HepG2 (cell line): ENCODE measurements at regions not wholly inside any gene's neighbourhood (a gene's known extent, or its start where the extent isn't known, plus 50 kb on each side); places are given as distances from the start of the nearest gene placed in this dataset.

Source experiments
- ATAC-seq: fragments of 200-7000 bp; cut with Tn5 transposase; 3 replicates; pipeline ENCODE4 v1.9.1; 2020; ENCODE audit warnings: mild to moderate bottlenecking, moderate library complexity
- BruUV-seq: library from RNA; stranded (reverse); fragments of 400-500 nt; replicated peaks from 2 replicates; lab custom pipeline; 2021; lab: Mats Ljungman, UMichigan
- CTCF ChIA-PET: fragments of 300-600 bp; formaldehyde crosslinking; extraction: SDS; loops from one replicate; lab custom pipeline; 2021; ENCODE audit warnings: low total read pairs, inconsistent platforms, low intra/inter-chr PET ratio; lab: Yijun Ruan, JAX
- POLR2A ChIA-PET: fragments of 350-600 bp; sonication (Branson Sonifier 250); formaldehyde crosslinking; loops from one replicate; lab custom pipeline; 2020; ENCODE audit warnings: antibody characterized with exemption, inconsistent platforms; lab: Yijun Ruan, JAX
- DNase-seq: peaks from one replicate; pipeline ENCODE4 v3.0.0-alpha.2; 2015; ENCODE audit warnings: low spot score
- FAIRE-seq: peaks from 3 replicates; lab custom pipeline; 2011; peaks lifted over from hg19 to GRCh38; lab: Jason Lieb, UNC
- H2AFZ ChIP-seq: one replicate; pipeline ENCODE4 v1.6.1; 2011; ENCODE audit warnings: low read length, inconsistent platforms
- H3K27ac ChIP-seq: fragments of 300-600 bp; 3 replicates; pipeline ENCODE4 v1.8.0; 2011; ENCODE audit warnings: mixed run types, mild to moderate bottlenecking, mixed read lengths, low read length, inconsistent platforms; ENCODE audit not compliant: insufficient read depth; ENCODE audit errors: extremely low read length
- H3K27me3 ChIP-seq, 2 experiments: fragments of 200-600 bp in 1 of 2; 2 replicates in 1 of 2; 3 replicates in 1 of 2; pipeline versions ENCODE4 v1.6.0 to v1.8.0; 2011; ENCODE audit warnings: low read length in 2 of 2, mild to moderate bottlenecking in 2 of 2, moderate library complexity in 2 of 2, inconsistent platforms in 1 of 2; ENCODE audit not compliant: insufficient read depth in 2 of 2, control insufficient read depth in 1 of 2
- H3K36me3 ChIP-seq, 2 experiments: fragments of 200-600 bp in 1 of 2; replicated peaks in 1 of 2; 2 replicates in 1 of 2; 3 replicates in 1 of 2; pipeline versions ENCODE4 v1.5.1 to v1.8.0; 2011; ENCODE audit warnings: low read length in 2 of 2, inconsistent platforms in 1 of 2; ENCODE audit not compliant: insufficient read depth in 2 of 2, control insufficient read depth in 1 of 2
- H3K4me1 ChIP-seq: 2 replicates; pipeline ENCODE4 v1.5.1; 2012; ENCODE audit warnings: low read length, inconsistent platforms; ENCODE audit not compliant: insufficient read depth
- H3K4me2 ChIP-seq: 2 replicates; pipeline ENCODE4 v1.6.0; 2011; ENCODE audit warnings: low read depth, low read length, inconsistent platforms
- H3K4me3 ChIP-seq, 3 experiments: fragments of 200-600 bp in 1 of 3; sonication (generic), shearing (Covaris generic) in 1 of 3; replicated peaks in 1 of 3; 2 replicates each; pipeline ENCODE4 v1.5.1; 2011 to 2016; ENCODE audit warnings: low read length in 3 of 3, inconsistent platforms in 2 of 3, low read depth in 2 of 3, mild to moderate bottlenecking in 2 of 3, control low read depth in 1 of 3, mixed read lengths in 1 of 3; ENCODE audit not compliant: insufficient read depth in 1 of 3
- H3K79me2 ChIP-seq: one replicate; pipeline ENCODE4 v1.6.1; 2011; ENCODE audit warnings: low read length, inconsistent platforms; ENCODE audit not compliant: insufficient read depth
- H3K9ac ChIP-seq: 2 replicates; pipeline ENCODE4 v1.6.0; 2011; ENCODE audit warnings: mild to moderate bottlenecking, low read depth, low read length, inconsistent platforms; ENCODE audit not compliant: insufficient read depth
- H3K9me3 ChIP-seq: 2 replicates; pipeline ENCODE4 v1.5.1; 2012; ENCODE audit warnings: mild to moderate bottlenecking, low read length
- H4K20me1 ChIP-seq: 2 replicates; pipeline ENCODE4 v1.6.0; 2011; ENCODE audit warnings: inconsistent platforms, mild to moderate bottlenecking, low read length, moderate library complexity; ENCODE audit not compliant: insufficient read depth
- ATF7-NPFF ChIP-seq: sonication (generic); formaldehyde crosslinking; IDR thresholded peaks from 2 replicates; pipeline ENCODE4 v1.8.1; 2023; ENCODE audit warnings: mild to moderate bottlenecking, low read depth, missing genetic modification reagents, moderate library complexity
- FLYWCH1 ChIP-seq: sonication (generic); formaldehyde crosslinking; IDR thresholded peaks from 2 replicates; pipeline ENCODE4 v1.8.1; 2023; ENCODE audit warnings: mild to moderate bottlenecking, missing genetic modification reagents
- ZNF7 ChIP-seq: IDR thresholded peaks from 2 replicates; pipeline ENCODE4 v1.6.1; 2016; ENCODE audit warnings: missing biosample characterization, missing genetic modification reagents
- WGBS: methylation state at CpG from one replicate; pipeline ENCODE4 v1.1.6; 2017; ENCODE audit warnings: low lambda C conversion rate; 5-methylcytosine and 5-hydroxymethylcytosine counted together
- in situ Hi-C: cut with HindIII; loops from 2 replicates; pipeline ENCODE4 v1.10.0; 2017; ENCODE audit warnings: low pct_unique_long_range_greater_than_20kb; ENCODE audit not compliant: extremely low pct_ligation_motif_present
- intact Hi-C: fragments of 100-400 bp; cut with micrococcal nuclease; formaldehyde crosslinking; loops from one replicate; pipeline ENCODE4 v1.10.0; 2022; ENCODE audit not compliant: unreplicated experiment

DNA sequence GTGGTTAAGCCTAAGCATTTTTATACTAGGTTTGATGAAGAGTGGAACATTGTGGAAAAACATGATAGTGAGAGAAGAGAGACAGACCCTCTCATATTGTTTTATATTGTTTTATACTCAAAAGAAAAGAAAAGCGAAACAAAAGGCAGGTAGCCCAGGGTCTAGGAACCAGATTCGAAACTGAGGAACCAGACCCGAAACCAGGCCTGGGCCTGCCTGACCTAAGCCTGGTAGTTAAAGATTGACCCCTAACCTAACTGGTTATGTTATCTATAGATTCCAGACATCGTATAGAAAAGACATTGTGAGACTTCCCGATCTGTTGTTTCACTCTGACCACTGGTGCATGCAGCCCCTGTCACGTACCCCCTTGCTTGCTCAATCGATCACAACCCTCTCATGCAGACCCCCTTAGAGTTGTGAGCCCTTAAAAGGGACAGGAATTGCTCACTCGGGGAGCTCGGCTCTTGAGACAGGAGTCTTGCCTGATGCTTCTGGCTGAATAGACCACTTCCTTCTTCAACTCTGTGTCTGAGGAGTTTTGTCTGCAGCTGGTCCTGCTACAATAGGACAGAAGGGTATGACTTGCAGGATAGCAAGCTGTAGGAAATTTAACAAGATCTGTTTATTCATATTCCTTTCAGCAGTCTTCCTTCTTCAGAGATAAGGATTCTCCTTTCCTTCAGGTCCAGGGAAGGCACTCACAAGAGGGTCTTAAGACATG is 147.1 kb upstream of the PLEKHA5 start:
- TF ChIP-seq ATF7-NPFF (CRISPR knock-in tag) = no peak
- in situ Hi-C loops = no loop called here

DNA sequence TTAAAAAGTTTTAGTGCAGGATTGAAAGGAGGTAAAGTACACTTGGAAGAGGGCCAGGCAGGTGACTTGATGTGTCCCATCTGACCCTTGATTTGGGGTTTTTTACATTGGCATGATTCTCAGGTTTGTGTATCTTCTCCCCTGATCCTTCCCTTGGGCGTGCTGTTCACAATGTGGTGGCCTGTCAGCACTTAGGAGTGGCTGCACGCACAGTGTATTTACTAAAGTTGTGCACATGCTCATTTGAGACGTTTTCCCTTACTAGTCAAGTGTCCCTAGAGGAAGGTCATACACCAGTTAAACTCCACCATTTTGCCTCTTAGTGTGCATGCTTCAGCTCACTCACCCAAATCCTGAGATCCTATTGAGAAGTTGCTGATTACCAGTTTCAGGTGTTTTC is 145.7 kb upstream of the PLEKHA5 start:
- intact Hi-C loops = no loop called here
- TF ChIP-seq FLYWCH1 (CRISPR knock-in tag) (no peak), ZNF7 (peak; percentile 91)
- TF ChIP-seq, all 625 proteins: peak for 1
- in situ Hi-C loops = no loop called here

More for the DNA sequence above, 147.1 kb upstream of the PLEKHA5 start:
- FAIRE-seq (no peak), ATAC-seq (no peak), DNase-seq (no peak)
- Histone ChIP-seq H3K27me3 (no peaks in the 10 kb centered on the region), H3K79me2 (no peaks in the 10 kb centered on the region), H3K4me3 (no peak overlapping the region), H3K9ac (no peak overlapping the region), H4K20me1 (no peaks in the 10 kb centered on the region), H2AFZ (no peak overlapping the region), H3K36me3 (no peaks in the 10 kb centered on the region), H3K27ac (no peak overlapping the region), H3K4me1 (no peaks in the 10 kb centered on the region), H3K4me2 (no peak overlapping the region), H3K9me3 (no peaks in the 10 kb centered on the region)
- ChIA-PET CTCF (no interaction called here), POLR2A (no interaction called here)
- intact Hi-C loops = no loop called here
- no TSS peak for BruUV-seq
- WGBS = 32% methylated on average over 9 of the region's 9 CpGs

More for the DNA sequence above, 145.7 kb upstream of the PLEKHA5 start:
- no peaks in the 10 kb centered on the region for H3K36me3 ChIP-seq
- H3K9me3 ChIP-seq = no peaks in the 10 kb centered on the region
- H3K27ac ChIP-seq = no peak overlapping the region
- no peaks in the 10 kb centered on the region for H3K27me3 ChIP-seq
- H4K20me1 ChIP-seq = no peaks in the 10 kb centered on the region
- no peak overlapping the region for H3K4me3 ChIP-seq
- H3K4me2 ChIP-seq = no peak overlapping the region
- CTCF ChIA-PET = no interaction called here
- H3K9ac ChIP-seq = no peak overlapping the region
- BruUV-seq = no TSS peak
- POLR2A ChIA-PET = no interaction called here
- no peaks in the 10 kb centered on the region for H3K4me1 ChIP-seq
- FAIRE-seq (no peak), DNase-seq (no peak), ATAC-seq (no peak)
- 38% methylated on average over 3 of the region's 3 CpGs for WGBS
- no peak overlapping the region for H2AFZ ChIP-seq
- H3K79me2 ChIP-seq = no peaks in the 10 kb centered on the region
